Nephron (organoid): ENCODE measurements at regions not wholly inside any gene's neighbourhood (a gene's known extent, or its start where the extent isn't known, plus 50 kb on each side); places are given as distances from the start of the nearest gene placed in this dataset.

Experiments
- H3K27ac Mint-ChIP-seq, 3 experiments: 2 replicates each; pipeline ENCODE4 v1.8.0; 2020; ENCODE audit warnings: mixed read lengths in 3 of 3, mild to moderate bottlenecking in 2 of 3, moderate library complexity in 1 of 3
- H3K27me3 Mint-ChIP-seq: 2 replicates; pipeline ENCODE4 v1.8.0; 2021; ENCODE audit warnings: low read depth, mild to moderate bottlenecking, moderate library complexity, mixed read lengths
- H3K36me3 Mint-ChIP-seq: 2 replicates; pipeline ENCODE4 v1.8.0; 2020; ENCODE audit warnings: low read depth, mixed read lengths
- H3K4me1 Mint-ChIP-seq: 2 replicates; pipeline ENCODE4 v1.8.0; 2020; ENCODE audit warnings: mixed read lengths
- H3K4me3 Mint-ChIP-seq, 3 experiments: 2 replicates each; pipeline ENCODE4 v1.8.0; 2020; ENCODE audit warnings: mild to moderate bottlenecking in 3 of 3, mixed read lengths in 3 of 3, moderate library complexity in 2 of 3
- H3K9me3 Mint-ChIP-seq: 2 replicates; pipeline ENCODE4 v1.8.0; 2020; ENCODE audit warnings: mixed read lengths
- CTCF ChIP-seq, 3 experiments: fragments of 200-600 bp; sonication (generic); IDR thresholded peaks; one replicate each; pipeline ENCODE4 v1.5.0; 2021; ENCODE audit warnings: antibody characterized with exemption in 3 of 3; ENCODE audit not compliant: unreplicated experiment in 3 of 3

GRCh38 chr10:43808136-43808535 is 159.5 kb upstream of the ZNF32 start:
- Mint-ChIP-seq H3K27ac (peak overlapping the region in 1 of 3 experiments; percentile 12), H3K36me3 (no peaks in the 10 kb centered on the region), H3K9me3 (no peaks in the 10 kb centered on the region), H3K27me3 (peaks cover 10% of the 10 kb centered on the region), H3K4me3 (no peak overlapping the region), H3K4me1 (peaks cover 38% of the 10 kb centered on the region)
- no peak for TF ChIP-seq CTCF (IDR thresholded peaks at IDR 0.05; ENCODE audit: unreplicated experiment in 3 of 3)

GRCh38 chr10:43806831-43807640 is 158.4 kb upstream of the ZNF32 start:
- Mint-ChIP-seq H3K9me3 (no peaks in the 10 kb centered on the region), H3K4me3 (no peak overlapping the region), H3K36me3 (no peaks in the 10 kb centered on the region), H3K27ac (peak overlapping the region in 2 of 3 experiments; percentile 22 to 49), H3K27me3 (peaks cover 10% of the 10 kb centered on the region), H3K4me1 (peaks cover 38% of the 10 kb centered on the region)
- no peak for TF ChIP-seq CTCF (IDR thresholded peaks at IDR 0.05; ENCODE audit: unreplicated experiment in 3 of 3)

- Mint-ChIP-seq H3K36me3 (no peaks in the 10 kb centered on the region), H3K4me3 (no peak overlapping the region), H3K4me1 (peaks cover 31% of the 10 kb centered on the region), H3K27me3 (peaks cover 17% of the 10 kb centered on the region), H3K9me3 (no peaks in the 10 kb centered on the region), H3K27ac (peak overlapping the region in 1 of 3 experiments; percentile 38)
- TF ChIP-seq CTCF (IDR thresholded peaks at IDR 0.05; ENCODE audit: unreplicated experiment in 3 of 3): no peak
Observed at GRCh38 chr10:43803791-43804190, 155.1 kb upstream of the ZNF32 start.

GRCh38 chr10:43802988-43803696 is 154.5 kb upstream of the ZNF32 start:
- peak overlapping the region in 1 of 3 experiments; percentile 38 for H3K27ac Mint-ChIP-seq
- no peak for TF ChIP-seq CTCF (IDR thresholded peaks at IDR 0.05; ENCODE audit: unreplicated experiment in 3 of 3)
- H3K27me3 Mint-ChIP-seq: peaks cover 19% of the 10 kb centered on the region
- H3K4me3 Mint-ChIP-seq: no peak overlapping the region
- H3K36me3 Mint-ChIP-seq: no peaks in the 10 kb centered on the region
- H3K4me1 Mint-ChIP-seq: peaks cover 31% of the 10 kb centered on the region
- H3K9me3 Mint-ChIP-seq: no peaks in the 10 kb centered on the region

GRCh38 chr10:43801626-43802025 is 152.9 kb upstream of the ZNF32 start:
- TF ChIP-seq CTCF (IDR thresholded peaks at IDR 0.05; ENCODE audit: unreplicated experiment in 3 of 3): no peak
- peaks cover 38% of the 10 kb centered on the region for H3K4me1 Mint-ChIP-seq
- H3K9me3 Mint-ChIP-seq: no peaks in the 10 kb centered on the region
- H3K4me3 Mint-ChIP-seq: no peak overlapping the region
- H3K27ac Mint-ChIP-seq: peak overlapping the region in 2 of 3 experiments; percentile 38
- H3K36me3 Mint-ChIP-seq: no peaks in the 10 kb centered on the region
- H3K27me3 Mint-ChIP-seq: peaks cover 10% of the 10 kb centered on the region
